Neural progenitor cell (in vitro differentiated cells): ENCODE measurements at regions not wholly inside any gene's neighbourhood (a gene's known extent, or its start where the extent isn't known, plus 50 kb on each side); places are given as distances from the start of the nearest gene placed in this dataset.

ENCODE experiments used
- DNase-seq: peaks from one replicate; pipeline ENCODE4 v3.0.0-alpha.2; 2016; ENCODE audit warnings: low spot score
- H2AFZ ChIP-seq: fragments of 200-600 bp; sonication (generic); replicated peaks from 2 replicates; pipeline ENCODE4 v1.6.1; 2016; ENCODE audit warnings: antibody characterized with exemption
- H3F3A ChIP-seq: fragments of 200-600 bp; sonication (generic); 2 replicates; pipeline ENCODE4 v1.6.1; 2016; ENCODE audit warnings: antibody characterized with exemption, low read depth
- H3K27ac ChIP-seq: fragments of 200-600 bp; sonication (generic); 2 replicates; pipeline ENCODE4 v1.5.1; 2016; ENCODE audit warnings: mild to moderate bottlenecking
- H3K27me3 ChIP-seq: fragments of 200-600 bp; sonication (generic); 2 replicates; pipeline ENCODE4 v1.6.1; 2016; ENCODE audit warnings: mild to moderate bottlenecking, moderate library complexity
- H3K36me3 ChIP-seq: fragments of 200-600 bp; sonication (generic); 2 replicates; pipeline ENCODE4 v1.5.1; 2016
- H3K4me1 ChIP-seq: fragments of 200-600 bp; sonication (generic); 2 replicates; pipeline ENCODE4 v1.6.1; 2016; ENCODE audit warnings: mixed run types
- H3K4me2 ChIP-seq: fragments of 200-600 bp; sonication (generic); 2 replicates; pipeline ENCODE4 v1.6.1; 2016
- H3K4me3 ChIP-seq: fragments of 200-600 bp; sonication (generic); 2 replicates; pipeline ENCODE4 v1.5.1; 2016
- H3K79me2 ChIP-seq: fragments of 200-600 bp; sonication (generic); 2 replicates; pipeline ENCODE4 v1.6.1; 2016; ENCODE audit warnings: low read depth
- H3K9ac ChIP-seq: fragments of 200-600 bp; sonication (generic); 2 replicates; pipeline ENCODE4 v1.6.1; 2016
- H3K9me3 ChIP-seq: fragments of 200-600 bp; sonication (generic); 2 replicates; pipeline ENCODE4 v1.5.1; 2016; ENCODE audit warnings: low read depth
- H4K20me1 ChIP-seq: fragments of 200-600 bp; sonication (generic); 2 replicates; pipeline ENCODE4 v1.6.1; 2016; ENCODE audit warnings: low read depth
- H3K27ac Mint-ChIP-seq: 3 replicates; pipeline ENCODE4 v1.8.0; 2021; ENCODE audit warnings: mixed read lengths
- H3K27me3 Mint-ChIP-seq: 2 replicates; pipeline ENCODE4 v1.8.0; 2022; ENCODE audit warnings: low read depth, mild to moderate bottlenecking, inconsistent platforms, moderate library complexity, mixed read lengths; ENCODE audit not compliant: insufficient read depth
- H3K36me3 Mint-ChIP-seq: 3 replicates; pipeline ENCODE4 v1.8.0; 2021; ENCODE audit warnings: mixed read lengths
- H3K4me1 Mint-ChIP-seq: 3 replicates; pipeline ENCODE4 v1.8.0; 2021; ENCODE audit warnings: mixed read lengths
- H3K4me3 Mint-ChIP-seq: 3 replicates; pipeline ENCODE4 v1.8.0; 2021; ENCODE audit warnings: mild to moderate bottlenecking, moderate library complexity, mixed read lengths
- H3K9me3 Mint-ChIP-seq: 3 replicates; pipeline ENCODE4 v1.8.0; 2020; ENCODE audit warnings: mixed read lengths
- EZH2 ChIP-seq: fragments of 200-600 bp; sonication (generic); IDR thresholded peaks from 2 replicates; pipeline ENCODE4 v1.6.1; 2017; ENCODE audit warnings: antibody characterized with exemption, mild to moderate bottlenecking, moderate library complexity
- EZH2phosphoT487 ChIP-seq: fragments of 200-600 bp; sonication (generic); IDR thresholded peaks from 2 replicates; pipeline ENCODE4 v1.6.1; 2017; ENCODE audit warnings: antibody characterized with exemption
- TF ChIP-seq, protein P1 (sequence below): fragments of 200-600 bp; sonication (generic); IDR thresholded peaks from 2 replicates; pipeline ENCODE4 v1.5.1; 2017; ENCODE audit warnings: antibody characterized with exemption, mild to moderate bottlenecking

DNA sequence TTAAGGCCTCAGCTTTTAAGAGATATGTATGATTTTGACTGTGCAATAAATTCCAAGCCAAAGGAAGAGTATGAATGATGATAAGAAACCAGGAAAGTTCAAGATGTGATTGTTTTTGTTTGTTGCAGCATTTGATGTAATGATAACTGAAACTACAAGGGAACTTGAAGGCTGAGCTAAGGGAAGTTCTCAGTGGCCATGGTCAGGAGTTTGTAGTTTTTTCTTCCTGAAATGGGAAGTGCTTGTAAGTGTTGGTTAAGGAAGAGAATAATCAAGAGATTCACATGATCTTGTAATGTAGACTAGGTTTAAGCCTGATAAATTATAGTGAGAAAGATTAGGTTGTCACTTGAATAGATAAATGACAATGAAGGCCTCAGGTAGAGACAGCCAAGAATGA is 53.4 kb downstream of the PTCHD4 start:
- Histone ChIP-seq H3F3A (no peaks in the 10 kb centered on the region), H3K79me2 (no peaks in the 10 kb centered on the region), H2AFZ (no peak overlapping the region), H3K4me2 (no peak overlapping the region), H3K4me3 (no peak overlapping the region), H3K9ac (no peak overlapping the region), H3K36me3 (no peaks in the 10 kb centered on the region), H3K4me1 (peaks cover 5% of the 10 kb centered on the region), H3K27me3 (no peaks in the 10 kb centered on the region), H3K27ac (no peak overlapping the region), H3K9me3 (no peaks in the 10 kb centered on the region), H4K20me1 (no peaks in the 10 kb centered on the region)
- Mint-ChIP-seq H3K4me3 (no peak overlapping the region), H3K4me1 (peaks cover 7% of the 10 kb centered on the region), H3K27ac (no peak overlapping the region), H3K27me3 (peaks cover 3% of the 10 kb centered on the region), H3K9me3 (peaks cover 3% of the 10 kb centered on the region), H3K36me3 (no peaks in the 10 kb centered on the region)
- DNase-seq: no peak
- TF ChIP-seq EZH2 (no peak), EZH2phosphoT487 (no peak)
- TF ChIP-seq, protein P1, sequence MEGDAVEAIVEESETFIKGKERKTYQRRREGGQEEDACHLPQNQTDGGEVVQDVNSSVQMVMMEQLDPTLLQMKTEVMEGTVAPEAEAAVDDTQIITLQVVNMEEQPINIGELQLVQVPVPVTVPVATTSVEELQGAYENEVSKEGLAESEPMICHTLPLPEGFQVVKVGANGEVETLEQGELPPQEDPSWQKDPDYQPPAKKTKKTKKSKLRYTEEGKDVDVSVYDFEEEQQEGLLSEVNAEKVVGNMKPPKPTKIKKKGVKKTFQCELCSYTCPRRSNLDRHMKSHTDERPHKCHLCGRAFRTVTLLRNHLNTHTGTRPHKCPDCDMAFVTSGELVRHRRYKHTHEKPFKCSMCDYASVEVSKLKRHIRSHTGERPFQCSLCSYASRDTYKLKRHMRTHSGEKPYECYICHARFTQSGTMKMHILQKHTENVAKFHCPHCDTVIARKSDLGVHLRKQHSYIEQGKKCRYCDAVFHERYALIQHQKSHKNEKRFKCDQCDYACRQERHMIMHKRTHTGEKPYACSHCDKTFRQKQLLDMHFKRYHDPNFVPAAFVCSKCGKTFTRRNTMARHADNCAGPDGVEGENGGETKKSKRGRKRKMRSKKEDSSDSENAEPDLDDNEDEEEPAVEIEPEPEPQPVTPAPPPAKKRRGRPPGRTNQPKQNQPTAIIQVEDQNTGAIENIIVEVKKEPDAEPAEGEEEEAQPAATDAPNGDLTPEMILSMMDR: no peak

DNA sequence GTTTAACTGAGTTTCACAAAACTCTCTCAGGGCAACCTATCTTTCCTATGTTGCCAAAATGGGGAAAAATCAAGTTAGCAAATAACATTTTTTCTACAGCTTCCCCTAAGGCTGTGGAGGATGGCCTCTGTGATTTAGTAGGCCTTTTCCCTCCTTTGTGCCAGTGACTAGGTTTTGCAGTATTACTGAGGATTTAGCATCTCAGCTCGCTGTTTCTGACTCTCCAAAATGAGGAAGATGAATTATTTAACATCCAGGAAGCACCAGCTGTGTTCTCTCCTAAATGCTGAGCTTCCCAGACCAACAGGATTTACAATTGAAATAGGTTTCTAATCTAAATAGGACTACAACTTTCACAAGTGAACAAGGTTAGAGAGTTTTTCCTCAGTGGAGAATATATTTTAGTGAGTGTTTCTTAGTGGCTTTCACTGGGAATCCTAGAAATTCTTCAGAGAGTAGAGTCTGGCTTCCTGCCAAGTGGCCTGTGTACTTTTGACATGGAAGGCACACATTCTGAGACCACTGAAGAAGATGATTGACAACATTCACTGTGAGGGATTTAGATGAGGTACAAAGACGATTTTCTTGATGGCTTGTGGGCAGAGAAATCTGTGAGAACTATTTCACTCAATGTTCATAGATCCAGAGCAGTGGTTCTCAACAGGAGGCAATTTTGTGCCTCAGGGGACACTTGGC is 62.4 kb downstream of the PTCHD4 start:
- Histone ChIP-seq H3K27me3 (no peaks in the 10 kb centered on the region), H3K4me2 (no peak overlapping the region), H3K4me1 (no peaks in the 10 kb centered on the region), H3K9ac (no peak overlapping the region), H3K79me2 (no peaks in the 10 kb centered on the region), H3F3A (no peaks in the 10 kb centered on the region), H3K4me3 (no peak overlapping the region), H3K36me3 (no peaks in the 10 kb centered on the region), H2AFZ (no peak overlapping the region), H4K20me1 (no peaks in the 10 kb centered on the region), H3K9me3 (no peaks in the 10 kb centered on the region), H3K27ac (no peak overlapping the region)
- Mint-ChIP-seq H3K4me3 (no peak overlapping the region), H3K36me3 (no peaks in the 10 kb centered on the region), H3K4me1 (peaks cover 9% of the 10 kb centered on the region), H3K27me3 (peaks cover 1% of the 10 kb centered on the region), H3K9me3 (no peaks in the 10 kb centered on the region), H3K27ac (peak overlapping the region; percentile 15)
- TF ChIP-seq, protein P1: no peak
- TF ChIP-seq EZH2 (no peak), EZH2phosphoT487 (no peak)
- no peak for DNase-seq

DNA sequence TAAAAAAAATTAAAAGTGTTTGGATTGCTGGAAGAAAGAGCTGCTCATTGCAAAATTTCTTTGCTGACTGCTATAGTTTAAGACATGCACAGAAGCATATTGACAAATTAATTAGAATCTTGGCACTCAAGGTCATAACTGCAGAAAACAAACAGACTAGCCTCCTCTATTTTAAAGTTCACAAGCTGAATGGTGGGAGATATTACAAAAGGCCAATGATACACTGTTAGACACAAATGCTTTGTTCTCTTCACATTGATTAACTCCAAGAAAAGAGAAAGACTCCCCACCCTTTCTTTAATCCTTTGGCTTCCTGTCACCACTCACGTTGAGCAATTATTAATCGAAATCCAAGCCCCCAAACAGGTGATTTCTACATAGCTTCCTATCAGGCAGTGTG is 69.1 kb downstream of the PTCHD4 start:
- Mint-ChIP-seq H3K4me1 (peaks cover 15% of the 10 kb centered on the region), H3K9me3 (no peaks in the 10 kb centered on the region)
- H3K9ac ChIP-seq: no peak overlapping the region

More for the DNA sequence above, 69.1 kb downstream of the PTCHD4 start:
- TF ChIP-seq, protein P1: no peak
- TF ChIP-seq EZH2phosphoT487 (no peak), EZH2 (no peak)
- no peaks in the 10 kb centered on the region for H3K9me3 ChIP-seq
- Mint-ChIP-seq H3K36me3 (no peaks in the 10 kb centered on the region), H3K27ac (no peak overlapping the region), H3K27me3 (no peaks in the 10 kb centered on the region), H3K4me3 (no peak overlapping the region)
- H3K79me2 ChIP-seq: no peaks in the 10 kb centered on the region
- H3K27me3 ChIP-seq: no peaks in the 10 kb centered on the region
- DNase-seq: no peak
- H3K36me3 ChIP-seq: no peaks in the 10 kb centered on the region
- H3F3A ChIP-seq: no peaks in the 10 kb centered on the region
- H3K4me1 ChIP-seq: no peaks in the 10 kb centered on the region
- H3K4me2 ChIP-seq: no peak overlapping the region
- H3K27ac ChIP-seq: no peak overlapping the region
- no peak overlapping the region for H3K4me3 ChIP-seq
- H2AFZ ChIP-seq: no peak overlapping the region
- no peaks in the 10 kb centered on the region for H4K20me1 ChIP-seq
